ENCODE measurements at regions not wholly inside any gene's neighbourhood (a gene's known extent, or its start where the extent isn't known, plus 50 kb on each side); places are given as distances from the start of the nearest gene placed in this dataset.
"Not testable (repeated sequence)": the region's sequence is repeated elsewhere in the genome, so short reads cannot be mapped to it uniquely, and the experiment has no call there.

GRCh38 chr17:20735796-20736195 lies 156.3 kb downstream of the CDRT15L2 start:
- DNase-seq (ENCODE audit: low spot score) = no peak

GRCh38 chr17:20737636-20738035 lies 158.1 kb downstream of the CDRT15L2 start:
- not testable (repeated sequence) for DNase-seq (ENCODE audit: low spot score)

- no peak for DNase-seq (ENCODE audit: low spot score)
Observed at GRCh38 chr17:20771104-20771503, 191.6 kb downstream of the CDRT15L2 start.

DNA sequence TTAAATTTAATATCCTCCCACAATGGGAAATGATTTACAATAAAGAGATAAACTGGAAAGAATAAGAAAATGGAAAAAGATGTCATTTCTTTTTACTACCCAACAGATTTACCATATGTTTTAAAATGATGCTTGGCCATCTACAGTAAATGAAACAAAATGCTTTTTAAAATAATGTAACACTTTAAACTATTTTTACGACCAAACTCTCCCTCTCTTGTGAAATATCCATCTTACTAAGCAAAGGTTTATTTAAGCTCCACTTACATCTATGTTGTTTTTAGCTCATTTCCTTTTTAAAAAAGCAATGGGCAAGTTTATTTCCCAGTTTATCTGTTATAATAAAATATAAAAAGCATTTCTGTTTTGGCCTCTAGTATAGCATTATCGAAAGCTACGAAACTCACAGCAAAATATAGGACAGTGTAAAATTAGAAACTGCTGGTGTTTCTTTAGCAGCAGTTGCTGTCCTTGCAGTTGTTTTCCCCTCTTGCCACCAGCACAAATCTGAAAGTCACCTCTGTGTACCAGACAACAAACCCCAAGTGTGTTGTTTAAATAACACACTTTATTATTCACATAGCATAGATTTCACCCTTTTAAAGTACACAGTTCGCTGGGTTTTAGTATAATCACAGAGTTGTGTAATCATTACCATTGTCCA lies 195.1 kb downstream of the CDRT15L2 start:
- no peak for DNase-seq (ENCODE audit: low spot score)

- no peak for DNase-seq (ENCODE audit: low spot score)
Observed at GRCh38 chr17:20775331-20775730, 195.8 kb downstream of the CDRT15L2 start.

GRCh38 chr17:20779521-20779920 lies 200.0 kb downstream of the CDRT15L2 start:
- no peak for DNase-seq (ENCODE audit: low spot score)

- no peak for DNase-seq (ENCODE audit: low spot score)
Observed at GRCh38 chr17:20781260-20781659, 201.7 kb downstream of the CDRT15L2 start.

- DNase-seq (ENCODE audit: low spot score) = not testable (repeated sequence)
Observed at GRCh38 chr17:20781869-20782268, 202.3 kb downstream of the CDRT15L2 start.

- DNase-seq (ENCODE audit: low spot score) = no peak
Observed at GRCh38 chr17:20783091-20783490, 203.6 kb downstream of the CDRT15L2 start.

- no peak for DNase-seq (ENCODE audit: low spot score)
Observed at GRCh38 chr17:20784100-20784665, 204.7 kb downstream of the CDRT15L2 start.

DNA sequence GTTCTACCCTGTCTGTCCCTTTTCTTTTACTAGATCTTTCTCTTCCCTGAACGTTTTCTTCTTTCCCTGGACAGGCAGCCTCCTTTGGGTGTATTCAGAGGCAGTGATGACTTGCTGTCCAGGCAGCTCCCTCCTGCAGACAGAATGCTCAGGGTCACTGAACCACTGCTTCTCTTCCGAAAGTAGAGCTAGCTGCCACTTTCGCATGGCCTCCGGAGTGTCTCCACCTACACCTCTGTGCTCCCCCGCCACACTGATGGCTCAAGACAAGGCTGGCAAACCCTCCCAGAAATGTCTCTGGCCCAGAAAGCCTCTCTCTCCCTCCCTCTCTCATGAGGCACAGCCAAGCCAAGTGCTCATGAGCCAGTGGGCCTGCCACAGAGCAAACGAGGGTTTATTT lies 207.8 kb downstream of the CDRT15L2 start:
- DNase-seq (ENCODE audit: low spot score) = no peak

DNA sequence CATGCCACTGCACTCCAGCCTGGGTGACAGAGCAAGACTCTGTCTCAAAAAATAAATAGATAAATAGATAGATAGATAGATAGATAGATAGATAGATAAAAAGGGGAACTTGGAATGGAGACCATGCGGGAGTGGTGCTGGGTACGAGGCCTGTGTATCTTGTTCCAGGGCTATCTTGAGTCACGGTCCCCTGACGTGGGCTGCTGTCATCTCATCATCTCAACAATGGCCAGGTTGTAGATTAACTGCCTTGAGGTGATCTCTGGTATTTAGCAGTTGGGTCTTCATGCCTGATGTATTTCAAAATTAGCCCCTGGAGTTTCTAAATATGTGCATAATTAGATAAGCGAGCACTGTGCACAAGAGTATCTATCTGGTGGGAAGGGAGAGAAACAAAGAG lies 212.1 kb downstream of the CDRT15L2 start:
- no peak for DNase-seq (ENCODE audit: low spot score)

- not testable (repeated sequence) for DNase-seq (ENCODE audit: low spot score)
Observed at GRCh38 chr17:20794532-20794931, 215.0 kb downstream of the CDRT15L2 start.

DNA sequence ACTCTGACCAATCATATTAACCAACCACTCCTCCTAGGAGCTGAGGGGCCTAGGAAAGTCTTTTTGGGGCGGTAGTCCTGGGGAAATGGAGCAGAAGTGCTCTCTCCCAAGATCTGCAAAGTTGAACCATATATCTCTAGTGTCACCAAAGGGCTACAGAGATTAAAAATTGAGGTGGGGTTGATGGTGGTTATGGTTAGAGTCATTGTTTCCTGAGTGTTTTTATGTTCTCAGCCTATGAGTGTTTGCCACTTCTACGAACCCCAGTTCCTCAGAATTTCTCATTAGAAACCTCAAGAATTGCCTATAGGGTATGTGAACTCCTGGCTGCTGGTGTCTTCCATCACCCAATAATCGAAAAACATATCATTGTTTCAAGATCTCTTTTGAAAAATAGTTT lies 217.8 kb downstream of the CDRT15L2 start:
- DNase-seq (ENCODE audit: low spot score) = no peak

GRCh38 chr17:20800146-20800545 lies 220.6 kb downstream of the CDRT15L2 start:
- no peak for DNase-seq (ENCODE audit: low spot score)

GRCh38 chr17:20805751-20806150 lies 226.2 kb downstream of the CDRT15L2 start:
- DNase-seq (ENCODE audit: low spot score) = no peak

GRCh38 chr17:20807566-20807965 lies 228.0 kb downstream of the CDRT15L2 start:
- DNase-seq (ENCODE audit: low spot score) = not testable (repeated sequence)

DNA sequence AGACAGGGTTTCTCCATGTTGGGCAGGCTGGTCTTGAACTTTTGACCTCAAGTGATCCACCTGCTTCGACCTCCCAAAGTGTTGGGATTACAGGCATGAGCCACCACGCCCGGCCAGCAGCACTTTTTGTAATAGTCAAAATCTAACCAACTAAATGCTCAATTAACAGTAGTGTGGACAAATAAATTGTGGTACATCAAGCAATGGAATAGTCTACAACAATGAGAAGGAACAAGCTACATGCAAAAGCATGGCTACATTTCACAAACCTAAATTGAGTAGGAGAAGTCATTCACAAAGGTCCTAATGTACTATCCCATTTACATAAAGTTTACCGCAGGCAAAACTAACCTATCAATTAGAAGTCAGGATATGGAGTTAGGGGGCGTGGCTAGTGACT lies 227.4 kb downstream of the USP22 start:
- not testable (repeated sequence) for DNase-seq (ENCODE audit: low spot score)

GRCh38 chr17:20823905-20824304 lies 218.9 kb downstream of the USP22 start:
- no peak for DNase-seq (ENCODE audit: low spot score)

DNA sequence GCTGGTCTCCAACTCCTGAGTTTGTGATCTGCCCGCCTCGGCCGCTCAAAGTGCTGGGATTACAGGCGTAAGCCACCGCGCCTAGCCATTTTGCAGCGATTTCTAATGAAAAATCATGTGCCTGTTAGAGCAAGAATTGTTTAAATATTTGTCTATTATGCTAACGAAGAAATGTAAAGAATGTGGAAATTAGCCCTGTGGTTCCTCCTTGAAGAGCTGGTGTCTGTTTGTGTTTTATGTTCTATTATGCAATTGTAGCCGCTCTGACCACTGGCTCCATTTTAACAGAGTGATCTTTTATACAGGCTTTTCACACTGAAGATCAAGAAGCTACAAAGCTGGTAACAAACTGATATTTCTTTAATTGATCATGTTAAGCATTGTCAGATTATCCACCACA lies 217.3 kb downstream of the USP22 start:
- DNase-seq (ENCODE audit: low spot score) = no peak

DNA sequence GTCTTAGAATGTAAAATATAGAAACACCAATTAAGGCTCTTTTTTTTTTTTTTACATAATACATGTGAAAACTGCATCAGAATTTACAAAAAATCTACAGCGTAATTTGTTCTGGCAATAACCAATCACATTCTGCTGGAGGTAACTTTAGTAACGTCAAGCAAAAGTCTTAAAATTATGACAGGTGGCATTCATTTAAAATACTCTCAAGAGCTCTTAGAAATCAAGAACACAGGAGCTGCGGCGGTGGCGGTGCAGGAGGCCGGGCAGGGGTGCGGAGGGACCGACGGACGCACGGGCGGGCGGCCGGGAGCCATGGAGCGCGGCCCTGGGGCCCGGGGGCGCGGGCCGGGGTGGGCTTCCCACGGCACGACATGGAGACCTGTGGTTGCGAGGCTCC lies 202.4 kb downstream of the USP22 start:
- not testable (repeated sequence) for DNase-seq (ENCODE audit: low spot score)

GRCh38 chr17:20840987-20841865 lies 201.6 kb downstream of the USP22 start:
- DNase-seq (ENCODE audit: low spot score) = not testable (repeated sequence)

DNA sequence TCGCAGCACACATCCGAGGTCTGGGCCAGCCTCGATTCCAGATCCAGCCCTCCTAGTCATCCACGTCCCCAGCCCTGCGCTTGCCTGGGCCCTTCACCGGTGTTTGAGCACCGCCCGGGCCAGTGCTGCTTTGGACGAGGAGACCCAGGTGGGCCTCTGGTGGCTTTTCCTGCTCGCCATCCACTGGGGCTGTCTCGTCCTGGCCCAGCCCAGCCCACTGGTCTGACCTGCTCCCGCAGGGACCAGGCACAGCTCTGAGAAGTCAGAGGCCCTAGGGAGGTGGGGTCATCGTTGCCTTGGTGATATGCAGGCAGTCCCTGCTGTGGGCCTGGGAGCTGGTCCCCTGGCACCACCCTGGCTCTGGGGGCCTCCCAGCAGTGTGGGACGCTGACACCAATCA lies 200.8 kb downstream of the USP22 start:
- not testable (repeated sequence) for DNase-seq (ENCODE audit: low spot score)
